Heart left ventricle (tissue), 13 donors: ENCODE measurements at regions not wholly inside any gene's neighbourhood (a gene's known extent, or its start where the extent isn't known, plus 50 kb on each side); places are given as distances from the start of the nearest gene placed in this dataset.

Experiments used
- POLR2A ChIP-seq, 2 donors: fragments of 450-650 bp; IDR thresholded peaks; one replicate each; pipeline ENCODE4 v1.6.1; 2017; ENCODE audit warnings: antibody characterized with exemption in 2 of 2, mild to moderate bottlenecking in 2 of 2, moderate library complexity in 2 of 2
- TF ChIP-seq, protein P1 (sequence below), 12 donors: fragments of 200-600 bp; sonication (generic) in 4 of 12; IDR thresholded peaks; one replicate each; pipeline versions ENCODE4 v1.5.0 to v1.8.0; 2018 to 2022; ENCODE audit warnings: antibody characterized with exemption in 12 of 12, mild to moderate bottlenecking in 5 of 12
- donor health status: ischemic (EF 13 %, LVEDD 7.1; RV severe dilation, severe dysfunction).
- donor health status: DM: no; HTN: yes; CAD: no.
- donor health status: DM: no; HTN: no; CAD: no.
- donor health status: ischemic (EF 25% LVEDD 6.9; RV normal size, moderate dysfunction).
- donor health status: ischemic (EF 25% LVEDD 5.7; RV mildly dilated, moderate dysfunction).
- donor health status: ischemic (EF 35%, LVEDD 5.7; RV mildly dilated, moderate dysfunction).
- donor health status: nonischemic (EF 11% LVEDD 7.7; RV severe dilation, severe dysfunction).
- donor health status: DM: yes; HTN: yes; CAD: no.
- donor health status: PGD.
- donor health status: ischemic (EF 29% LVEDD 5.4; RV normal size, mild dysfunction).
- donor health status: nonischemic (EF 23%, LVEDD 6.1; RV moderate dilation, normal function).

DNA sequence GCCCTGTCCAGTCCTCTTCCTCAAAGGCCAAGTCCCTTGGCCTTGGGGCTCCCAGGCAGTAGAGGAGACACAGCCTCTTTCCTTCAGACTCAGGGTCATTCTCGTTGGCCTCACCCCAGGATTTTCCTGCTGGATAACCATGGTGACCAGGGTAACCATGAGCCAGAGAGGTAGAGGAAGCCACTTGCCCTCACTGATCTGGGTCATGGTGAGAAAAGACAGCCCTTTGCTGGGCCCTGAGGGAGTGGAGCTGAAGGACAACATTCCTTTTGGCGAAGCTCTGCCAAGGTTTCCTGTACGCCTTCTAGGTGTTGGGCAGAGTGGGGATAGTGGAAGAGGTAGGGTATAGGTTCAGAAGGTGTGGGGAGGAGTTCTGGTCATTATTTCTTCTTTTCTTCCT, 53.1 kb upstream of the WNT4 start:
- TF ChIP-seq, protein P1, sequence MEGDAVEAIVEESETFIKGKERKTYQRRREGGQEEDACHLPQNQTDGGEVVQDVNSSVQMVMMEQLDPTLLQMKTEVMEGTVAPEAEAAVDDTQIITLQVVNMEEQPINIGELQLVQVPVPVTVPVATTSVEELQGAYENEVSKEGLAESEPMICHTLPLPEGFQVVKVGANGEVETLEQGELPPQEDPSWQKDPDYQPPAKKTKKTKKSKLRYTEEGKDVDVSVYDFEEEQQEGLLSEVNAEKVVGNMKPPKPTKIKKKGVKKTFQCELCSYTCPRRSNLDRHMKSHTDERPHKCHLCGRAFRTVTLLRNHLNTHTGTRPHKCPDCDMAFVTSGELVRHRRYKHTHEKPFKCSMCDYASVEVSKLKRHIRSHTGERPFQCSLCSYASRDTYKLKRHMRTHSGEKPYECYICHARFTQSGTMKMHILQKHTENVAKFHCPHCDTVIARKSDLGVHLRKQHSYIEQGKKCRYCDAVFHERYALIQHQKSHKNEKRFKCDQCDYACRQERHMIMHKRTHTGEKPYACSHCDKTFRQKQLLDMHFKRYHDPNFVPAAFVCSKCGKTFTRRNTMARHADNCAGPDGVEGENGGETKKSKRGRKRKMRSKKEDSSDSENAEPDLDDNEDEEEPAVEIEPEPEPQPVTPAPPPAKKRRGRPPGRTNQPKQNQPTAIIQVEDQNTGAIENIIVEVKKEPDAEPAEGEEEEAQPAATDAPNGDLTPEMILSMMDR (IDR thresholded peaks at IDR 0.05): no peak
- TF ChIP-seq POLR2A (IDR thresholded peaks at IDR 0.05): no peak
